ENCODE measurements at regions not wholly inside any gene's neighbourhood (a gene's known extent, or its start where the extent isn't known, plus 50 kb on each side); places are given as distances from the start of the nearest gene placed in this dataset.

GRCh38 chr11:28835790-28836189, 727.6 kb downstream of the METTL15 start:
- WGBS (ENCODE audit: insufficient coverage): no CpG with 5 or more reads among the region's 3 CpGs
- no peaks in the 10 kb centered on the region for H3K4me1 ChIP-seq (ENCODE audit: control insufficient read depth in 2 of 2, insufficient read depth in 2 of 2, low read length in 2 of 2)
- ATAC-seq (ENCODE audit: low read depth) (no peak), DNase-seq (no peak)
- H3K4me3 ChIP-seq (ENCODE audit: control extremely low read depth in 1 of 5, extremely low read depth in 1 of 5, insufficient read depth in 1 of 5, low read depth in 2 of 5, low read length in 4 of 5): no peak overlapping the region
- ChIA-PET POLR2A (no interaction called here), CTCF (no interaction called here)
- H4K20me1 ChIP-seq (ENCODE audit: control insufficient read depth, insufficient read depth, low read length, poor library complexity, severe bottlenecking): no peaks in the 10 kb centered on the region
- no peaks in the 10 kb centered on the region for H3K79me2 ChIP-seq (ENCODE audit: control insufficient read depth, insufficient read depth, low read length)
- H3K27ac ChIP-seq (ENCODE audit: low read length in 2 of 2): no peak overlapping the region
- H3K4me3 Mint-ChIP-seq: no peak overlapping the region
- H3K27me3 Mint-ChIP-seq: no peaks in the 10 kb centered on the region
- no peak overlapping the region for H3K9ac ChIP-seq (ENCODE audit: low read length)
- intact Hi-C loops (cut with micrococcal nuclease): no loop called here
- no peak overlapping the region for H2AFZ ChIP-seq (ENCODE audit: insufficient read depth, low read depth, low read length, poor library complexity, severe bottlenecking)
- no peak for TF ChIP-seq EZH2 (IDR thresholded peaks at IDR 0.05; ENCODE audit: borderline replicate concordance, insufficient read depth, low read depth, low read length, poor library complexity, severe bottlenecking)
- no peak for TF ChIP-seq CTCF (IDR thresholded peaks at IDR 0.05)
- no peak overlapping the region for H3K27ac Mint-ChIP-seq
- no peaks in the 10 kb centered on the region for H3K4me1 Mint-ChIP-seq
- no peak overlapping the region for H3K4me2 ChIP-seq (replicated peaks; ENCODE audit: low read depth, low read length, poor library complexity, severe bottlenecking)
- H3K27me3 ChIP-seq (replicated peaks in 1 of 4; ENCODE audit: control extremely low read depth in 1 of 4, control insufficient read depth in 3 of 4, insufficient read depth in 4 of 4, low read length in 3 of 4): no peaks in the 10 kb centered on the region
- H3K9me3 Mint-ChIP-seq (ENCODE audit: insufficient read depth): no peaks in the 10 kb centered on the region
- H3K9me3 ChIP-seq (ENCODE audit: control extremely low read depth in 1 of 3, control insufficient read depth in 2 of 3, insufficient read depth in 1 of 3, low read length in 2 of 3): peaks cover 0 to 1% (median 0%) of the 10 kb centered on the region in 3 donors
- no peaks in the 10 kb centered on the region for H3K36me3 ChIP-seq (replicated peaks in 1 of 2; ENCODE audit: control extremely low read depth in 1 of 2, control insufficient read depth in 1 of 2, extremely low read depth in 1 of 2, insufficient read depth in 2 of 2, low read length in 1 of 2)

- Histone ChIP-seq H3K9me3 (ENCODE audit: control extremely low read depth in 1 of 3, control insufficient read depth in 2 of 3, insufficient read depth in 1 of 3, low read length in 2 of 3) (peaks cover 0 to 1% (median 0%) of the 10 kb centered on the region in 3 donors), H3K36me3 (replicated peaks in 1 of 2; ENCODE audit: control extremely low read depth in 1 of 2, control insufficient read depth in 1 of 2, extremely low read depth in 1 of 2, insufficient read depth in 2 of 2, low read length in 1 of 2) (no peaks in the 10 kb centered on the region), H3K79me2 (ENCODE audit: control insufficient read depth, insufficient read depth, low read length) (no peaks in the 10 kb centered on the region), H3K4me2 (replicated peaks; ENCODE audit: low read depth, low read length, poor library complexity, severe bottlenecking) (no peak overlapping the region), H2AFZ (ENCODE audit: insufficient read depth, low read depth, low read length, poor library complexity, severe bottlenecking) (no peak overlapping the region), H3K27ac (ENCODE audit: low read length in 2 of 2) (no peak overlapping the region), H4K20me1 (ENCODE audit: control insufficient read depth, insufficient read depth, low read length, poor library complexity, severe bottlenecking) (no peaks in the 10 kb centered on the region), H3K4me1 (ENCODE audit: control insufficient read depth in 2 of 2, insufficient read depth in 2 of 2, low read length in 2 of 2) (no peaks in the 10 kb centered on the region), H3K27me3 (replicated peaks in 1 of 4; ENCODE audit: control extremely low read depth in 1 of 4, control insufficient read depth in 3 of 4, insufficient read depth in 4 of 4, low read length in 3 of 4) (no peaks in the 10 kb centered on the region), H3K9ac (ENCODE audit: low read length) (no peak overlapping the region), H3K4me3 (ENCODE audit: control extremely low read depth in 1 of 5, extremely low read depth in 1 of 5, insufficient read depth in 1 of 5, low read depth in 2 of 5, low read length in 4 of 5) (no peak overlapping the region)
- intact Hi-C loops (cut with micrococcal nuclease): no loop called here
- no peaks in the 10 kb centered on the region for H3K4me1 Mint-ChIP-seq
- no peak for DNase-seq
- ChIA-PET CTCF (no interaction called here), POLR2A (no interaction called here)
- peaks cover 3% of the 10 kb centered on the region for H3K9me3 Mint-ChIP-seq (ENCODE audit: insufficient read depth)
- no peak overlapping the region for H3K27ac Mint-ChIP-seq
- H3K4me3 Mint-ChIP-seq: no peak overlapping the region
- no peak for ATAC-seq (ENCODE audit: low read depth)
- TF ChIP-seq EZH2 (IDR thresholded peaks at IDR 0.05; ENCODE audit: borderline replicate concordance, insufficient read depth, low read depth, low read length, poor library complexity, severe bottlenecking) (no peak), CTCF (IDR thresholded peaks at IDR 0.05) (no peak)
- H3K27me3 Mint-ChIP-seq: no peaks in the 10 kb centered on the region
Observed at GRCh38 chr11:28835317-28835716, 727.1 kb downstream of the METTL15 start.

Measured in B cell (primary cell).